ENCODE measurements at regions not wholly inside any gene's neighbourhood (a gene's known extent, or its start where the extent isn't known, plus 50 kb on each side); places are given as distances from the start of the nearest gene placed in this dataset.

GRCh38 chr11:45748801-45749200, 56.1 kb upstream of the SLC35C1 start:
- TF ChIP-seq CTCF (IDR thresholded peaks at IDR 0.05) (no peak), POLR2A (IDR thresholded peaks at IDR 0.05) (no peak), POLR2AphosphoS5 (IDR thresholded peaks at IDR 0.05) (no peak), EP300 (IDR thresholded peaks at IDR 0.05) (no peak)
